ENCODE measurements at regions not wholly inside any gene's neighbourhood (a gene's known extent, or its start where the extent isn't known, plus 50 kb on each side); places are given as distances from the start of the nearest gene placed in this dataset.

DNA sequence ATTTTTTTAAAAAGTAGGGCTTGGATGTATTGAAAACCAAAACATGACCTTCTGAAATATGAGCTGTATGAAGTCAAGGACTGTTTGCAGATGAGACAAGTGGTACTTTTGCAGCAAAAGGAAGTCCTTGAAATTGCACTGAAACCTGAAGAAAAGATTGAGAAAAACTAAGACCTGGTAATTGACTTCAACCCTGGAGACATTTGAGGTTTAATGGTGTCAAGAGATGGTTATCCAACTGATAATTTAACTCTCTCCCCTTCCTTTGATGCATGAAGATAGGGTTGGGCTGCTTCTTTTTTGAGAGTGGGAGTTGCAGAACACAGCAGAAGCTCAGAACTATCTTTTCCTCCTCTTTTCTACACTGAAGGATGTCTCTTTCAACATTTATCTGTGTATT, 180.9 kb upstream of the DTNBP1 start:
- TF ChIP-seq, protein P1, sequence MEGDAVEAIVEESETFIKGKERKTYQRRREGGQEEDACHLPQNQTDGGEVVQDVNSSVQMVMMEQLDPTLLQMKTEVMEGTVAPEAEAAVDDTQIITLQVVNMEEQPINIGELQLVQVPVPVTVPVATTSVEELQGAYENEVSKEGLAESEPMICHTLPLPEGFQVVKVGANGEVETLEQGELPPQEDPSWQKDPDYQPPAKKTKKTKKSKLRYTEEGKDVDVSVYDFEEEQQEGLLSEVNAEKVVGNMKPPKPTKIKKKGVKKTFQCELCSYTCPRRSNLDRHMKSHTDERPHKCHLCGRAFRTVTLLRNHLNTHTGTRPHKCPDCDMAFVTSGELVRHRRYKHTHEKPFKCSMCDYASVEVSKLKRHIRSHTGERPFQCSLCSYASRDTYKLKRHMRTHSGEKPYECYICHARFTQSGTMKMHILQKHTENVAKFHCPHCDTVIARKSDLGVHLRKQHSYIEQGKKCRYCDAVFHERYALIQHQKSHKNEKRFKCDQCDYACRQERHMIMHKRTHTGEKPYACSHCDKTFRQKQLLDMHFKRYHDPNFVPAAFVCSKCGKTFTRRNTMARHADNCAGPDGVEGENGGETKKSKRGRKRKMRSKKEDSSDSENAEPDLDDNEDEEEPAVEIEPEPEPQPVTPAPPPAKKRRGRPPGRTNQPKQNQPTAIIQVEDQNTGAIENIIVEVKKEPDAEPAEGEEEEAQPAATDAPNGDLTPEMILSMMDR (conservative IDR thresholded peaks at IDR 0.05): no peak
- H3K27ac ChIP-seq: no peak overlapping the region

DNA sequence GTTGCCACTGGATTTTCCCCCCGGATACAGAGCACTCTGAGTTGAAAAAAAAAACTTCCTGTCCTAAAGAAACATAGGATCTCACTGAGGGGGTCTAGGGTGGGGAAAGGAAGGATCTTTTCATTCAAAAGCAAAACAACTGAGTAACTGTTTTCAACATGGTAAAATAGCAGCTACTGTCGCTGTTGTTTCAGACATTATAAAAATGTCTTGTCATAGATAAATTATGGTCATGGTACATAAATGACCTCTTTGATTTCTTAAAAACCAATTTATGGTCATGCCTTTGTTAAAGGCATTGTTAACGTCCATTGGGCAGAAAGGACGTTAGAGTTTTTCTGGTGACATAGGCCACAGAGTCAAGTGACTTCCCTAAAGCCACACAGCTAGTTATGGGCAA, 180.4 kb upstream of the DTNBP1 start:
- TF ChIP-seq, protein P1 (conservative IDR thresholded peaks at IDR 0.05): no peak
- no peak overlapping the region for H3K27ac ChIP-seq

DNA sequence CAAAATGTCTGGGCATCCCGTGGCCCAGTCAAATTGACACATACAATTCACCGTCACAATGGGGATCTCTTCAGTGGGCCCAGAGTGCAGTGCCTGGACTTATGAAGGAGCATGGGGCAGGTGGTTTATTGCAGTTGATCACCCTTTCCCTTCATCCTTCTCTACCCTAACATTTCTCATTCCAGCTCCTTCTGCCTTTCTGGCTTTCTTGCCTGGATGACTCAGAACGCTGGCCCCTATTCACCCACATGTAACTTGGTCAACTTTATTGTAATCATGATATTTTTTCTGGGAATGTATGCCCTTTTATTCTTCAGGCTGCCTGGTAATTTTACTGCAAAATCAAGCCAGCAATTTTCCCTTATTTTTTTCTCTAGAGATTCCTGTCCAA, 179.9 kb upstream of the DTNBP1 start:
- H3K27ac ChIP-seq: no peak overlapping the region
- TF ChIP-seq, protein P1 (conservative IDR thresholded peaks at IDR 0.05): no peak

DNA sequence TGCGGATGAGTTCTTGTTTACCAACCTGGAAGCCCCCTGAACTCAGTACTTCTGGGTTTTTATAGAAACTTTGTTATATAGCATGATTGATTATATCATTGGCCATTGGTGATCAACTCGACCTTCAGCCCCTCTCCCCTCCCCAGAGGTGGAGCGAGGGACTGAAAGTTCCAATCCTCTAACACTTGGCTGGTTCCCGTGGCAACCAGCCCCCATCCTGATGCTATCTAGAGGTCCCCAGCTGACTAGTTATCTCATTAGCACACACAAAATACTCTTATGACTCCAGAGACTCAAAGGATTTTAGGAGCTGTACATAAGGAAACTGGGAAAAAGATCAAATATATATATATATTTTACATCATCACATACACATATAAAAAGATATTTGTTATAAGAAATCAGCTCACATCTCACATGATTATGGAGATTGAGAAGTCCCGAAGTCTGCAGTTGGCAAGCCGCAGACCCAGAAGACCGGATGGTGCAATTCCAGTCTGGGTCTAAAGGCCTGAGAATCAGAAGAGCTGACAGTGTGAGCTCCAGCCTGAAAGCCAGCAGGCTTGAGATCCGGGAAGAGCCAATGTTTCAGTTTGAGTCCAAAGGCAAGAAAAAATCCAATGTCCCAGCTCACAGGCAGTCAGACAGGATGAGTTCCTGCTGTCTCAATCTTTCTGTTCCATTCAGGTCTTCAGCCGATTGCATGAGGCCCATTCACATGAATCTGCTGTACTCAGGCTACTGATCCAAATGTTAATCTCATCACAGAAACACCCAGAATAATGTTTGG, 179.3 kb upstream of the DTNBP1 start:
- TF ChIP-seq, protein P1 (conservative IDR thresholded peaks at IDR 0.05): no peak
- H3K27ac ChIP-seq: no peak overlapping the region

DNA sequence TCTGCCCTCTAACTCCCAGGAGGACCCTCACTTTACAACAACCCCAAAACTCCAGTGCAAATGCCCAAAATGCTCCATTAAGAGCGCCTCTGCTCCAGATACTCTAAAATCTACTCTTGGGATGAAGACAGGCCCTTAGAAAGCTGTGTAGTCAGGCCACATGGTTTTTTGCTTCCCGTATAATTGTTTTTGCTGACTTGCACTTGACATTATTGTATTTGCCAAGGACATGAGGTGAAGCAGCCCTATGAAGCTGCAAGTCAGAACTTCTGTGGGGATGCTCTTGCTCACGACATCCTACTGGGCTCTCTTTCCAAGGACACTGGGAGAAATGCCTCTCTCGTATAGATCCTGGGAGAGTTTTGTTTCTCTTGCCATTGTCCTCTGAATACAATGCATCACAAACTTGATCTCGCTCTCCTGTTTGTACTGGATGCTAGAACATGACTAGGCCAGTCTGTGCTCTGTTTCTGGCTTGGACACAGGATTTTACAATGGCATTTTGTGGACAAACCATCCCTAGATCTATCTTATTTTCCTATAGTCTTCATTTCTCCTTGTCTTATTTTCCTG, 177.2 kb upstream of the DTNBP1 start:
- TF ChIP-seq, protein P1 (conservative IDR thresholded peaks at IDR 0.05): no peak
- no peak overlapping the region for H3K27ac ChIP-seq

DNA sequence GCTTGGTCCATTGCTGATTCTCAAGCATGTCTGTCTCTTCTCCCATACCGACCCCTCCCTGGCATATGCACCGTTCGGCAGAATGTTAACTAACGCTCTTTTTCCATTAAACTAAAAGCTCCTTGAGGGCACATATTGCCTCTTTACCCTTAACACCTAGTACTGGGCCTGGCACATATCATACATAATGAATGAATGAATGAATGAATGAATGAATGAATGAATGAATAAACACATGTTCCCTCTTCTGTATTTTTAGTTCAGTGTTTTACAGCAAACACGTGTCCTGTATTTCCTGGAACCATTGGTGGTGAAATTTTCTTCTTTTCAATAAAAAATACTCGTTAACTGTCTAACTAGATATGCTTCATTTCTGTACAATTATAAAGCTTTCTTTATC, 174.4 kb upstream of the DTNBP1 start:
- H3K27ac ChIP-seq: no peak overlapping the region
- TF ChIP-seq, protein P1 (conservative IDR thresholded peaks at IDR 0.05): no peak

DNA sequence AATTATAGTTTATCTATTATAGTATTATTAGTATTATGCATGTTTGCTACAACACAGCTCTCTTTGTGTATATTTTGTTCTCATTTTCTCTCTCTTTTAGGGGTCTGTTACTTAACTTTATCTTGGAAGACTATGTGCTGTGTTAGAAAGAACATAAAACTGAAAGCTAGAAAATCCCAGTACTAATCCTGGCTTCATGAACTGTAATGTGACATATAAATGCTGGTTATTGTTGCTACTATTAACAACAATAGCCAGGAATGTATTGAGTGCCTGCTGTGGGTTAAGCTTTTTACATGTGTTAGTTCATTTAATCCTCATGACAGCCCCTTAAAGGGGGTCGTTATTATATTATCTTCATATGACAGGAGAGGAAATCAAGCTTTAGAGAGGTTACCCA, 170.0 kb upstream of the DTNBP1 start:
- TF ChIP-seq, protein P1 (conservative IDR thresholded peaks at IDR 0.05): no peak
- no peak overlapping the region for H3K27ac ChIP-seq
